Fibroblast of gingiva (primary cell): ENCODE measurements at regions not wholly inside any gene's neighbourhood (a gene's known extent, or its start where the extent isn't known, plus 50 kb on each side); places are given as distances from the start of the nearest gene placed in this dataset.

Source experiments
- DNase-seq: peaks from one replicate; pipeline ENCODE4 v3.0.0-alpha.2; 2011; ENCODE audit warnings: low read depth

DNA sequence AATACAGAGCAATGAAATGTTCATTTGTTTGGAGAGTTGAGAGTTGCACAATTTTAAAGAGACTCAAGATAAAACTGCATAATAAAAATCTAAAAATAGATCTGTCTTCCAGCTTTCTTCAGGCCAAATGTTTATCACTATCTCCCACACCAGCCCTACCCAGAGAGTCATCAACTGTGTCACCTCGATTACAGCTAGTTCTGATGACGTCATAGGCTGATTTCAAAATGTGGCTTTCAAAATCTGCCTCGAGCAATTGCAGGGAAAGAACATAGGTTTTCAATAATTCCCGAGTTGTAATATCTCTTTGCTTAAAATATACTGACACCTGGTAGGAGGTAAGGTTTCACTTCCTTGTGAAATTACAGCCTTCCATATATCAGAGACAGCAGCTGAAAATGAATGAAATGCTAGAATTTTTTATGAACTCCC is 677.6 kb upstream of the ID2 start:
- peak; percentile 77 for DNase-seq

DNA sequence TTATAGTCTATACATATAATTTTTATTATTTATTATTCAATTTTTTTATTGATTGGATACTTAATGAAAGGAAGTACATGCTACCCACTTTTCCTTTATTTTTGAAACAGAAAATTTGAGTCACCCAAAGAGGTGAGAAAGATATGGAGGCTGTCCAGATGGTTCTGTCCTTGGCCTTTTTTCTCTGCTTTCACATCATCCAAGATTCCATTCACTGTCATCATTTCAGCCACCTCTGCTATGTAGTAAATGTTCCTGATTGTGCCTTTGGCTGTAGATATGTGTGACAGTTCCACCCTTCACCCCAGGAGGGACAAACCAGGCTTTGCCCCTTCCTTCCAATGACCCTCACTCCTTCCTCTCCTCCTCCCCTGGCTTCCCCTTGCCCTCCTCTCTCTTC is 675.7 kb upstream of the ID2 start:
- no peak for DNase-seq

DNA sequence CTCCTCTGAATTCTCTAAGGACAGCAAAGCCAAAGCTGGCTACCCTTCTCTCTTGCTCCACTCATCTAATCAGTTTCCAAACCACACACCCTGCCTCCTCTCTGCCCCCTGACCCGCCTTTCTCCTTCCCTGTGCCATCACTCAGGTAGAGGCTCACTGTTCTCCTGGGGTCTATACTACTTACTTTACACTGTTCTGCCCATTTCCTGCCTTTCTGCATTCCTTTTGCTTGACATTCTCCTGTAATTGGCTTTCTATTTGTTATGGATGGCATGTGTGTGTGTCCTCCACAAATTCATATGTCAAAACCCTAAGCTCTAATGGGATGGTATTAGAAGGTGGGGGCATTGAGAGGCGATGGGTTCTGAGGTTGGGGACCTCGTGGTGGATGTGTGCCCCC is 675.2 kb upstream of the ID2 start:
- no peak for DNase-seq

DNA sequence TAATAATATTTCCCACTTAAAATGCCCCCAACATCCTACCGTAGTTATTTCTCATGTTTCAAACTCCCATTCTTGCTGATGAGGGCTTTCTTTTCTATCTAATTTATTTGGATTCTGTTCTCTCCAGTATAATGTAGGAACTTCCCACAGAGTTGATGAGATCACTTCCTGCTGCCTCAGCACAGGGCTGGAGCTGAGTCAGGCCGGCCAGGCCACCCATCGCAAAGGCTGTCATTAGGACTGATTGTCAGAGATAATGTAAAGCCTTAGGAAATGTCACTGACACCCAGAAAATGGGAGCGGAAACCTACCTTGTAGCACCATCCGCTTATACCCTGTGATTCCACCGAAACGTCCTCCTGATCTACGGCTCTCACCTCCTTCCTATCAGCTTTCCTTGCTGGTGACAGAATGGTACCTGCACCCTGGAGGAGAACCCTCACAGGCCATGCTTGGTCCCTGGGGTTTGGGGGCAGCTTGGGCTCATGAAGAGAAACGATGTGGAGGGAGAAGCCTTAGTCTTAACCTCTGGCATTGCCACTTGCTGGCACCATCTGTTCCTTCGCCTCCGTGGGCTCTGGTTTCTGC is 672.8 kb upstream of the ID2 start:
- no peak for DNase-seq

DNA sequence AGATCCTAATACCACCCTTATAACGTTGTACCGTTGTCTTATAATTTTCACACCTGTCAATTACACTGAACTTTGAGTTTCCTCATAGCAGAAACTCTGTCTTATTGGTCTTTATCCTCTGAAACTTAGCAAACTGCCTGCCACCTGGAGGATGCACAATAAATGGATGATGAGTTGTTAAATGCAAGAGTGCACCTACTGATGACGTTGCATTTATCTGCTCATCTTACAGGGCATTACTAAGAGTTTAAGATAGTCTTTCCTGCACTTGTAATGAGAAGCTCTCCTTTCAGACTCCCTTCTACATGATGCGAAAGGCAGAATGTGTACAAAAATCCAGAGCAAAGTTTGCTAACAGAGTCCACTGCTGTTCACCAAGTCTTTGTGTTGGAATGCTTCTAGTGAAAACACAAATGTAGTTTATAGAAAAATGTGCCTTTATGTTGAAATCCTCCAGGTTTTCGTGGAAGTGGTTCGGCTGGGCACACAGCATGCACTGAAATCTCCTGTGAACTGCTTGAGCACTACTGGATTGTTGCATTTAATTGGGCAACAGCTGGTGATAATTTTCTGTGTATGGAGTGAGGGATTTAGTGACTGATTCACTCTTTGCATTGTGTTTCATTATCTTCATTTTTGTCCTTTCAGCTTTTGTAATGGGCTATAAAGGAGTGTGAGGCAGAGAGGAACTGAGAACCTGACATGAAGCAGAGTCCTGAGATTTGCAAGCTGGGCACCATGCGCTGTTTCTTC is 665.8 kb upstream of the ID2 start:
- DNase-seq: no peak

DNA sequence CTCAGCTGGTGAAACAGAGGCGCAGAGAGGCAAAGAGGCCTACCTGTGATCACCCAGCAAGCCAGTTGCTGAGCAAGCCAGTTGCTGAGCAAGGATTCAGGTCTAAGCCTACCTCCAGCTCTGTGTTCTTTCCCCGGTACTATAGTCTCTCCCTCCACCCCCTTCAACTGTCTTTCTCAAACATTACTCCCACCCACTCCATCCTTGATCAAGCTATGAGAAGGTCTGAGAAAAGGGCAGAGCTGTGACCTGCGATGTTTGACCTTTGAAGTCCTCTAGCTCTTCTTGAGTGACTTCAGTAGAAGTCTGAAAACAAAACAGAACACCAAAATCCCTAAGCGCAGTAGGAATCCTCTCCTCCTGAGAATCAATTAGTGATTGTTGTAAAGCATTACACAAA is 665.2 kb upstream of the ID2 start:
- no peak for DNase-seq

DNA sequence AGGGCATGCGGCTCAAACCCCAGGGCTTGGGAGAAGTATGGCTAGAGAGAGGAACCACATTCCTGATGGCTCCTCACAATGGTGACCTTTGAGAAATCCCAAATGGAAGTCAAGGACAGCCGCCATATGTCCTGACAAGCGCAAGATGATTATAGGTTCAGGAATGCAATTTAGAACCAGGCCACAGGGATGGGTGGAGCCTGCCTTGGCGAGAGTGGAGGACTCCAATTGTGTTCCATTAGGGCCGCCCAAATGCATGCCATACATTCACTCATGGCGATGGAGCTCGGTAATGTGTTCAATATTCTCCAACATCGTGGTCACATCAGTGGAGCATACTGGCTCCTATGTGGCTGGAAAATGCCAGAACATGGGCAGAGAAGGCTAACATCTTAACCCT is 662.9 kb upstream of the ID2 start:
- DNase-seq: no peak

DNA sequence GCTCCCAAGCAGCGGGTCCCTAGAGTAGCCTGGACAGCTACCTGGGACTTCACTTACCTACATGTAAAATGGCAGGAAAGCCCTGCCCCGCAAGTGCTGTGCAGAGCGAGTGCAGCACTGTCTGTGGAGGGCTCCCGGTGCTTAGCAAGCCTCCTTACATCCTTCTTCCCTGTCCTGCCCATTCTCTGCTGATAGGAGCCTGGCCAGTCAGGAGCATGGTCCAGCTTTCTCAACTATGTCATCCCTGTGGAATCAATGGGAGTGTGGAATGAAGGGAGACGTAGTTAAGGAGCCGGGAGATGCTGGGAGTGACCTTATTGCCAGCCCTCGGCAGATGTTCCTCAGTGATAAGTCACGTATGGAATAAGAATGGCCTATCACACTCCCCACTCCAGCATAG is 661.9 kb upstream of the ID2 start:
- DNase-seq: no peak

DNA sequence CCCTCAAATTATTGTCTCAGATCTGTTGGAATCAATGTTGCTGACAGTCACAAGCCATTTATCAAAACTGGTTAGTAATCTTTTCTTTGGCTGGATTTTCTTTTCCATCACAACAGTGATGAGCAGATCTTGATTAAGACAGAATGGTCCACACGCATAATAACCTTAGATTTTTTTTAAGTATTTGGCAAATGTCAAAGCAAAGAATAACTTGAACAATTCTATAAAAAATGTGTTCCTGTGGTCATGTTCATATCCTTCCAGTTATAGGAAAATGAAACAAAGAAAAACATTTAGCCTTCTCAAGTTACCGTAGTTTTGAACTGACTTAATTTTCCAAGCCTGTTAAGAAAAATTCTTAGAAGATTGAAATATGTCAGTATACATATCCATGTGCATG is 659.9 kb upstream of the ID2 start:
- no peak for DNase-seq

DNA sequence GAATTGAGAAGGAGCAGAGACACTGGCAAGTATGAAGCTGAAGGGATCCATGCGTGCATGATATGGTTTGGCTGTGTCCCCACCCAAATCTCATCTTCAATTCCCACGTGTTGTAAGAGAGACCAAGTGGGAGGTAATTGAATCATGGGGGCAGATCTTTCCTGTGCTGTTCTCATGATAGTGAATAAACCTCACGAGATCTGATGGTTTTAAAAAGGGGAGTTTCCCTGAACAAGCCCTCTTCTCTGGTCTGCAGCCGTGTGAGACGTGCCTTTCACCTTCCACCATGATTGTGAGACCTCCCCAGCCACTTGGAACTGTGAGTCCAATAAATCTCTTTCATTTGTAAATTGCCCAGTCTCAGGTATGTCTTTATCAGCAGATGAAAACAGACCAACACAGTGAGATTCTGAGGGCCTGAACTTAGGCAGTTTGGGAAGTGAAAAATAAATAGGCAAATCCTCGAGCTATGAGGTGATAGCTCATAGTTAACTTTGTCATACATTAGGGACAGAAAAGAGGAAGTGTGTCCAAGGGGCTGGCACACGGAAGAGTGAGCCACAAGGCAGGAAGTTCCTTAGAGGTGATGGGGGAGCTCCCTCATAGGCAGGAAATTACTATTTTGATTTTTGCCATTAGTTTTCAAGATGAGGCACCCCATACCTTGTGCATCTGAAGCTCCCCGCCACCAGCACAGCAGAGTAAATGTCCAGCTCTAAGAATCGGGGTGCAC is 658.8 kb upstream of the ID2 start:
- DNase-seq: no peak

DNA sequence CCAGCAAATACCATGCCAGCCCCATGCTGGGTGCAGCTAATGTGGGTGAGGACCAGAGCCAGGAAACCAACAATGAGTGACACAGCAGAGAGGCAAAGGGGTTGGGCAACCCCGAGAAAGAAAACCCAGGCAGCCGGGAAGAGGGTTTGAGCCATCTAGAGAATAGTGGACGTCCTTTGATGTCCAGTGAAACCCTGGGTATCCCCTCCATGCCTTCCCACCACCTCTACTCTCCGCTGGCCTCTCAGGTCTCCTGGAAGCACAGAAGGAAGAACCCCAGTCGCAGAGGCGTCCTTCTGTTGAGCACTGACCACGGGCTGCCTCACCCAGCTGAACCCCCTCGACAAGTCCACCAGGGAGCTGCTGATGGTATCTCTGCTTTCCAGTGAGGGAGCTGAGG is 657.4 kb upstream of the ID2 start:
- no peak for DNase-seq

DNA sequence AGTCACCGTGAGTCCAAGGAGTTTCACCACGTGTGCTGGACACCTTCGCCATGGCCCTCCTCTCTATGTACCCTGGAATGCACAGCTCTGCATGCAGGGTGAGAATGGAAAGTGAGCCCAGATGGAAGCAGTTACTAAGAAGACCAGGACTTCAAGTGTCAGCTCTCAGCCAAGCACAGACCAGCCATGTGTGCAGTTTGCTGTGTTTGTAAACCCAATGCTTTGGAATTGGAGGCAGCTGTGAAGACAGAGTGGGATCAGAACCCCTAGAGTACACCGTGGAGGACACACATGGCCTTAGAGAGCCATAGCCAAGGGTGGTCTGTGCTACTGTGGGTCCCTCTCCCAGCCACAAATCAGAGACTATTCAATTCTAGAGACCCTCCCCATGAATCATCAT is 655.5 kb upstream of the ID2 start:
- no peak for DNase-seq

DNA sequence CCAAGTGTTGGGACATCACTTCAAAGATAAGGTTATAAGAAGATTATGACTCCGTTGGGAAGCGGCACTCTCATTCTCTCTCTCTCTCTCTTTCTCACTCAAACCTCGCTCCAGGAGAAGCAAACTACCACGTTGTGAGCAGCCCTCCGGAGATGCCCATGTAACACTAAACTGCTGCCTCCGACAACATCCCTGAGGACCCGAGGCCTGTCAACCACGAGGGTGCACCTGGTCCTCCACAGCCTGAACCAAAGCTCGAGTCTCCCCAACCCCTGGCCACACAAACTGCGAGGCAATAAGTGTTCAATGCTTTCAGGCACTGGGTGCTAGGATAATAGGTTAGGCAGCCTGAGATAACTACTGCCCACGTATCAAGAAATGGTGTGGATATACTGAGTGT is 654.5 kb upstream of the ID2 start:
- no peak for DNase-seq

DNA sequence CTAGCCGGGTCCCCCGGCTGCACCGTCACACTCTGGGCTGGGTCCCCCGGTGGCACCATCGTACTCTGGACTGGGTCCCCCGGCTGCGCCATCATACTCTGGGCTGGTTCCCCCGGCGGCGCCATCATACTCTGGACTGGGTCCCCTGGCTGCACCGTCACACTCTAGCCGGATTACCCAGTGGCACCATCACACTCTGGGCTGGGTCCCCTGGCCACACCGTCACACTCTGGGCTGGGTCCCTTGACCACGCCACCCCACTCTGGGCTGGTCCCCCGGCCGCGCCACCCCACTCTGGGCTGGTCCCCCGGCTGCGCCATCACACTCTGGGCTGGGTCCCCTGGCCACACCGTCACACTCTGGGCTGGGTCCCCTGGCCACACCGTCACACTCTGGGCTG is 653.8 kb upstream of the ID2 start:
- DNase-seq: no peak

DNA sequence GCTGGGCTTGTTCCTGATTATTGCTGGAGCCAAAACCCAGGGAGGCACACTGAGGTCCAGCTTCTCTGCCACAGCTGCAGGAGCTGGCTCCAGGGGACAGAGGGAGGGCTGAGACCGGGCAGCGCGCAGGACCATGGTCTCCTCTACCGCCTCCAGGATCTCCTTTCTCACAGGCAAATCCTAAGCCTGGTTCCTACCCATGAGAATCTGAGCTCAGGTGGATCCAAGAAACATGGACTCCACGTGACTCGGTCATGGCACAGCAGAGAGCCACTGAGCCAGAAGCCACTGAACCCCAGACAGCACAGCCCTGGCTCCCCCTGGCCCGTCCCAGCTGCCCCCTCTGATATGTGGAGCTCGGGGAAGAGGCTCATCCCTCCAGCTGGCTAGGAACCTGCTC is 653.4 kb upstream of the ID2 start:
- no peak for DNase-seq

DNA sequence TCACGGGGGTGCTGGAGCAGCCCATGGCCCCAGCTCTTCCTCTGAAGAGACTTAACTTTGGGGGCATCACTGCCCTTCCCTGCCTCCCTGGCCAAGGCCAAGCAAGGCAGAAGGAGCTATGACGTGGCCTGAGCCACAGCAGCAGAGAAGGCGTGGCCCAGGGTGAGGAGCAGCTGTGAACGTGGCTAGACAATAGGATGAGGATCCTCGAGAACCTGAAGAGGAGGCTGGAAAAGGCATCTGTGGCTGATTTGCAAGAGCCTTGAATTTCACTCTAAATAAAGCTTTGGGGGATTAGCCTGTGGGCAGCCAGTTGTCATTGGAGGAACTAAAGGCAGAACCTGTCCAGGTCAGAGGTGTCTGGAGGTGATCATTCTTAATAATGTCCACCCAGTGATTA is 652.9 kb upstream of the ID2 start:
- no peak for DNase-seq

DNA sequence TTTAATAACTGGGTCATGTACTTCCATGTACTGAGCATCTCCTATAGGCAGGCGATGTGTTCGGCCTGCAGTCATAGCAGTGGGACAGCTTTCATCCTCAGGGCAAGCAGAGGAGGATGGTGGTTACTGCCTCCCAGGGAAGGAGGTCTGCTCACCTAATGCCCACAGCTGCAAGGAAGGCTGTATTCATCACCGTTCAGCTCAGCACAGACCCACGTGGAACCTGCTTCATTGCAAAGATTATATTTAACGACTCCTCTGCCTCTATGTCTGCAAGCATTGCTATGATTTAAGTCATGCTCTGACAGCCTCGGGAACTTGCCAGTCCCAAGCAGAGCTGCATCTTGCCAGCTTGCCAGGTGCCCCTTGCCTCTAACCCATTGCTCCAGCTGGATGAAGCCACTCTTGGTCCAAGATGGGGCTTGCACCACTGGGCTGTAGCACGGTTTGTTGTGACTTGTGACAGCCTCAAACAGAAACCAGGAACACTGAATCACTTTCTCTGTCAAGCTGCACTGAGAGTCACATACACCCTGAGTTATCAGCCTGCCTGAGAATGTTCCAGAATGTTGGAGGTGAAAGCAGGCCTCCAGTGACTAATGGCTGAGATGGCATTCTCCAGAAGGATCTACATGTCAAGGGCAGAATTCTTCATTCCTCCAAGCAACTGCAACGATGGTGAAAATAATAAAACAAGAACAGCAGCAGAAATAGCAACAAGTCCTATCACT is 651.1 kb upstream of the ID2 start:
- no peak for DNase-seq

DNA sequence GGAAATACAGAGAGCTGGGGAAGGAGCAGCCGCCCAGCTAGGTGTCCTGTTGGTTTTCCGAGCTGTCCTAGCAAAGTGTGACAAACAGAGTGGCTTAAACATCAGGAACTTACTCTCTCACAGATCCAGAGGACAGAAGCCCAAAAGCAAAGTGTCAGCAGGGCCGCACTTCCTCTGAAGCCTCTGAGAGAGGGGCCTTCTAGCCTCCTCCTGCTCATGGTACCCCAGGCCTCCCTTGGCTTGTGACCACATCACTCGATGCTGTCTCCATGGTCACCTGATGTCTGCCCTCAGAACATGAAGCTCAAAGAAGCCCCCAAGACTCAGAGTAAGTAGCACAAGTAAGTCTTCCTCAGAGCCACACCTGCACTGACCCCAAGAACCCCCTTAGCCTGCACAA is 650.5 kb upstream of the ID2 start:
- no peak for DNase-seq

DNA sequence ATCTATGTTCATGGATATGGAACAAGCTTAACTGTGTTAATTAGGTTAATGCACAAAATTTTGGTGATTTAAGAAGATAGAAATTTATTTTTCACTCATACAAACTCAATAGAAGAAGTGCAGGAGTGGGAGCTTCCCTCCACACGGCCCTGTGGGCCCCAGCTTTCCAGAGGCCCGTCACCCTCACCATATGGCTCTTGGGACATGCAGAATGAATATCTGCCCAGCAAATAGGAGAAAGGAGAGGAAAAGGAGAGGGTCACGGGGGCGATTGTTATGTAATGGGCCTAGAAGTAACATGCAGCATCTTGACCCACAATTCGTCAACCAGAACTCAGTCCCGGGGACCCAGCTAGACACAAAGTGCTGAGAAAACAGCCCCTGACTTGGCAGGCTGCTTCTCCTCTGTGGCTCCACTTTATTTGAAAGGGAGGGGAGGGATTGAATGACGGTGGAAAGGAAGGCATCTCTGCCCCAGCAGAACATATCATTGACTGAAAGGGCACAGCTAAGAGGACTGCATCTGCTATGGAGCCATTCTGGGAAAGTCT is 648.2 kb upstream of the ID2 start:
- no peak for DNase-seq

DNA sequence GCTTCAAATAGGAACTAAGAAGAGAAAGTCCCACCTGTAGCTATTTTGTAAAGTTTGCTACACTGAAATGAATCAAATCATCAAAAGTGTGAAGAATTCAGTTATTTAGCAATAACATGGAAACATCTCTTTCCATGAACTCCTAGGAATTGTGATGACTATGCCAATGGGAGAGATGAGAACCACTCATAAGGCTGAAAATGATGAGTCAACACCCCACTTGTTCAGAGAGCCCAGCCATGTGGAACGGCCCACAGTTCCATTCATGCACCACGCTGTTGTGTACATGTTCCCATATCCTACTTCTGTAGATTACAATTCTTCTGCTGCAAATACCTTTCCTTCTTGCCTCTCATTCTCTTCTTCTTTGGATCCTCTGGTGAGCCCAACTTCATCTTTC is 645.5 kb upstream of the ID2 start:
- DNase-seq: no peak

DNA sequence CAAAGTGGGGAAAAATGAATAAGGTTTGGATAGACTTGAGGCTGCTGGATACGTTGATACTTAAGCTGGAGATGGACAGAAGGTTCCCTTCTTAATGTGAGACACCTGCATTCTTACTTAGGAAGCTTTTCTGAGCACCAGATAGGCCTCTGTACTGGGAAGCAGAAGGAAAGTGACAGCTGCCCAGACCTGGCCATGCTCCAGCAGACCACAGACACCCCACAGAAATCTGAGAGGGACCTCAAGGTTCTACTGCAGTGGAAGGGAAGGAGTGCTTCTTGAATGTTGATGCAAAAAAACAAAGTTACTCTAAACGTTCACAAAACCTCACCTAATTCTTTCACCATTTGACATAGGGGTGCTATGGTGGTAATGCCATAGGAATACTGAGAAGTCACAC is 642.1 kb upstream of the ID2 start:
- no peak for DNase-seq

DNA sequence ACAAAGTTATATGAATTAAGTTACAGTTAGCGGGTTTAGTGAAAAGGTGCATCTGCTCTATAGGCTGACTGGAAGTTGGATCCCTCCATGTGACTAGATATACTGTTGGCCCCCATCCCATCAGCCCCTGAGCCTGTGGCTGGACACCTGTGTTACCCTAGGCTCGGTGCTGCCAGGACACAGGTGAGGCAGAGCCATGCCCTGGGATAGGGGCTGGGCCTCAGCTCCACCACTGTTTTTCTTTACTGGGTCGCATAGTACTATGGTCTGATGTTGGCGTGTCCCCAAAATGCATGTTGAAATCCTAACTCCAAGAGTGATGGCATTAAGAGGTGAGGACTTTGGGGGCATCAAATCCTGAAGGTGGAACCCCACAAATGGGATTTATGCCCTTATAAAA is 638.6 kb upstream of the ID2 start:
- DNase-seq: no peak
